ENCODE measurements at regions not wholly inside any gene's neighbourhood (a gene's known extent, or its start where the extent isn't known, plus 50 kb on each side); places are given as distances from the start of the nearest gene placed in this dataset.

GRCh38 chr19:32035626-32036025 is 309.8 kb upstream of the ZNF507 start:
- TF ChIP-seq, protein P1, sequence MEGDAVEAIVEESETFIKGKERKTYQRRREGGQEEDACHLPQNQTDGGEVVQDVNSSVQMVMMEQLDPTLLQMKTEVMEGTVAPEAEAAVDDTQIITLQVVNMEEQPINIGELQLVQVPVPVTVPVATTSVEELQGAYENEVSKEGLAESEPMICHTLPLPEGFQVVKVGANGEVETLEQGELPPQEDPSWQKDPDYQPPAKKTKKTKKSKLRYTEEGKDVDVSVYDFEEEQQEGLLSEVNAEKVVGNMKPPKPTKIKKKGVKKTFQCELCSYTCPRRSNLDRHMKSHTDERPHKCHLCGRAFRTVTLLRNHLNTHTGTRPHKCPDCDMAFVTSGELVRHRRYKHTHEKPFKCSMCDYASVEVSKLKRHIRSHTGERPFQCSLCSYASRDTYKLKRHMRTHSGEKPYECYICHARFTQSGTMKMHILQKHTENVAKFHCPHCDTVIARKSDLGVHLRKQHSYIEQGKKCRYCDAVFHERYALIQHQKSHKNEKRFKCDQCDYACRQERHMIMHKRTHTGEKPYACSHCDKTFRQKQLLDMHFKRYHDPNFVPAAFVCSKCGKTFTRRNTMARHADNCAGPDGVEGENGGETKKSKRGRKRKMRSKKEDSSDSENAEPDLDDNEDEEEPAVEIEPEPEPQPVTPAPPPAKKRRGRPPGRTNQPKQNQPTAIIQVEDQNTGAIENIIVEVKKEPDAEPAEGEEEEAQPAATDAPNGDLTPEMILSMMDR (IDR thresholded peaks at IDR 0.05): no peak
- TF ChIP-seq POLR2A (IDR thresholded peaks at IDR 0.05): no peak
